Left cardiac atrium (tissue), 4 donors: ENCODE measurements at regions not wholly inside any gene's neighbourhood (a gene's known extent, or its start where the extent isn't known, plus 50 kb on each side); places are given as distances from the start of the nearest gene placed in this dataset.
A peak's percentile ranks its signal among the peaks of the same experiment; 100 is the strongest.

Experiments used
- ATAC-seq, 2 donors: fragments of 200-7000 bp; cut with Tn5 transposase; one replicate each; pipeline ENCODE4 v1.9.1; 2020; ENCODE audit warnings: mild to moderate bottlenecking in 2 of 2, moderate library complexity in 2 of 2
- DNase-seq: peaks from one replicate; pipeline ENCODE4 v3.0.0-alpha.2; 2020
- intact Hi-C, 2 donors: fragments of 100-400 bp; cut with DNase I; formaldehyde crosslinking; loops; one replicate each; pipeline versions ENCODE4 v1.14.1 to v1.15.1; 2022 to 2023
- donor health status: DM: no; HTN: yes; CAD: no.
- donor health status: DM: no; HTN: yes; CAD: no; lungs with severe emphysema.
- donor health status: DM: yes; HTN: yes; CAD: no.
- donor health status: Dilated cardiomyopathy.

- intact Hi-C loops, result no loop called here
- ATAC-seq (no peak), DNase-seq (no peak)
Observed at GRCh38 chr20:56820984-56821383, 191.9 kb downstream of the TFAP2C start.

GRCh38 chr20:56826306-56826704, 197.2 kb downstream of the TFAP2C start:
- DNase-seq (no peak), ATAC-seq (no peak)
- intact Hi-C loops, result no loop called here

- ATAC-seq (peak in 1 of 2 donors; percentile 88), DNase-seq (no peak)
- intact Hi-C loops, result no loop called here
Observed at GRCh38 chr20:56826705-56827665, 197.9 kb downstream of the TFAP2C start.

GRCh38 chr20:56827763-56828162, 198.7 kb downstream of the TFAP2C start:
- intact Hi-C loops, result no loop called here
- DNase-seq (no peak), ATAC-seq (no peak)

- DNase-seq (no peak), ATAC-seq (no peak)
- intact Hi-C loops, result no loop called here
Observed at GRCh38 chr20:56828402-56828801, 199.3 kb downstream of the TFAP2C start.

- ATAC-seq (no peak), DNase-seq (no peak)
- intact Hi-C loops, result no loop called here
Observed at GRCh38 chr20:56829788-56830385, 200.8 kb downstream of the TFAP2C start.

- intact Hi-C loops, result no loop called here
- DNase-seq (no peak), ATAC-seq (no peak)
Observed at GRCh38 chr20:56831795-56832194, 202.7 kb downstream of the TFAP2C start.

GRCh38 chr20:56833427-56833826, 204.3 kb downstream of the TFAP2C start:
- ATAC-seq, result no peak
- DNase-seq, result no peak
- intact Hi-C loops, result no loop called here

- ATAC-seq, result no peak
- no peak for DNase-seq
- intact Hi-C loops, result no loop called here
Observed at GRCh38 chr20:56835829-56836550, 206.9 kb downstream of the TFAP2C start.

GRCh38 chr20:56839222-56839621, 210.1 kb downstream of the TFAP2C start:
- ATAC-seq (no peak), DNase-seq (no peak)
- intact Hi-C loops, result no loop called here

GRCh38 chr20:56839786-56840185, 210.7 kb downstream of the TFAP2C start:
- intact Hi-C loops, result no loop called here
- no peak for DNase-seq
- no peak for ATAC-seq

- DNase-seq (no peak), ATAC-seq (no peak)
- intact Hi-C loops, result no loop called here
Observed at GRCh38 chr20:56840716-56841261, 211.7 kb downstream of the TFAP2C start.

GRCh38 chr20:56841346-56841908, 212.3 kb downstream of the TFAP2C start:
- DNase-seq (no peak), ATAC-seq (no peak)
- intact Hi-C loops, result no loop called here

- intact Hi-C loops, result no loop called here
- ATAC-seq (no peak), DNase-seq (no peak)
Observed at GRCh38 chr20:56842056-56842455, 212.9 kb downstream of the TFAP2C start.

GRCh38 chr20:56843386-56843785, 214.3 kb downstream of the TFAP2C start:
- intact Hi-C loops, result no loop called here
- DNase-seq, result no peak
- no peak for ATAC-seq

- DNase-seq, result no peak
- ATAC-seq, result no peak
- intact Hi-C loops, result no loop called here
Observed at GRCh38 chr20:56843817-56844216, 214.7 kb downstream of the TFAP2C start.

- intact Hi-C loops, result no loop called here
- ATAC-seq (no peak), DNase-seq (no peak)
Observed at GRCh38 chr20:56845546-56846086, 216.5 kb downstream of the TFAP2C start.

GRCh38 chr20:56848561-56848960, 219.5 kb downstream of the TFAP2C start:
- intact Hi-C loops, result no loop called here
- ATAC-seq (no peak), DNase-seq (no peak)

- DNase-seq (no peak), ATAC-seq (no peak)
- intact Hi-C loops, result no loop called here
Observed at GRCh38 chr20:56851552-56851951, 222.4 kb downstream of the TFAP2C start.
